HCT116 (cell line): ENCODE measurements at regions not wholly inside any gene's neighbourhood (a gene's known extent, or its start where the extent isn't known, plus 50 kb on each side); places are given as distances from the start of the nearest gene placed in this dataset.

ENCODE experiments used
- CEBPB ChIP-seq: IDR thresholded peaks from 2 replicates; pipeline ENCODE4 v1.6.1; 2012; ENCODE audit warnings: low read depth
- EZH2 ChIP-seq: fragments of 200-600 bp; sonication (generic); IDR thresholded peaks from 2 replicates; pipeline ENCODE4 v1.6.1; 2017; ENCODE audit warnings: antibody characterized with exemption, mixed run types
- EZH2phosphoT487 ChIP-seq: fragments of 200-600 bp; IDR thresholded peaks from 2 replicates; pipeline ENCODE4 v1.6.1; 2018; ENCODE audit warnings: antibody characterized with exemption, borderline replicate concordance
- JUND ChIP-seq: IDR thresholded peaks from 2 replicates; pipeline ENCODE4 v1.6.1; 2012
- POLR2A ChIP-seq: IDR thresholded peaks from 2 replicates; pipeline ENCODE4 v1.7.0; 2011; ENCODE audit warnings: borderline replicate concordance; ENCODE audit not compliant: insufficient read depth, insufficient read length; ENCODE audit errors: extremely low read depth
- POLR2AphosphoS5 ChIP-seq: IDR thresholded peaks from 2 replicates; pipeline ENCODE4 v1.6.1; 2011; ENCODE audit warnings: mild to moderate bottlenecking, low read depth, low read length, moderate library complexity
- RAD21 ChIP-seq: IDR thresholded peaks from 2 replicates; pipeline ENCODE4 v1.6.1; 2012; ENCODE audit warnings: low read depth, mild to moderate bottlenecking
- SIN3A ChIP-seq: IDR thresholded peaks from 2 replicates; pipeline ENCODE4 v1.6.1; 2012; ENCODE audit warnings: low read depth
- SP1 ChIP-seq: IDR thresholded peaks from 2 replicates; pipeline ENCODE4 v1.6.1; 2012; ENCODE audit warnings: low read depth
- TF ChIP-seq, protein P1 (sequence below), 3 experiments: fragments of 200-600 bp in 1 of 3; sonication (generic) in 1 of 3; IDR thresholded peaks in 2 of 3; conservative IDR thresholded peaks in 1 of 3; 2 replicates each; pipeline ENCODE4 v1.5.1; 2012 to 2017; ENCODE audit warnings: low read depth in 2 of 3, low read length in 2 of 3, antibody characterized with exemption in 1 of 3, borderline replicate concordance in 1 of 3, control low read depth in 1 of 3, mild to moderate bottlenecking in 1 of 3, mixed read lengths in 1 of 3, mixed run types in 1 of 3, moderate library complexity in 1 of 3; ENCODE audit not compliant: insufficient read depth in 1 of 3
- TF ChIP-seq, protein P2 (sequence below): IDR thresholded peaks from 2 replicates; pipeline ENCODE4 v1.6.1; 2012; ENCODE audit warnings: low read depth
- TF ChIP-seq, protein P3 (sequence below): IDR thresholded peaks from 2 replicates; pipeline ENCODE4 v1.6.1; 2011; ENCODE audit warnings: mild to moderate bottlenecking, low read length, moderate library complexity; ENCODE audit not compliant: insufficient replicate concordance; ENCODE audit errors: extremely low read depth
- TF ChIP-seq, protein P4 (sequence below): IDR thresholded peaks from 2 replicates; pipeline ENCODE4 v1.6.1; 2012
- TF ChIP-seq, protein P5 (sequence below): IDR thresholded peaks from 2 replicates; pipeline ENCODE4 v1.6.1; 2012

DNA sequence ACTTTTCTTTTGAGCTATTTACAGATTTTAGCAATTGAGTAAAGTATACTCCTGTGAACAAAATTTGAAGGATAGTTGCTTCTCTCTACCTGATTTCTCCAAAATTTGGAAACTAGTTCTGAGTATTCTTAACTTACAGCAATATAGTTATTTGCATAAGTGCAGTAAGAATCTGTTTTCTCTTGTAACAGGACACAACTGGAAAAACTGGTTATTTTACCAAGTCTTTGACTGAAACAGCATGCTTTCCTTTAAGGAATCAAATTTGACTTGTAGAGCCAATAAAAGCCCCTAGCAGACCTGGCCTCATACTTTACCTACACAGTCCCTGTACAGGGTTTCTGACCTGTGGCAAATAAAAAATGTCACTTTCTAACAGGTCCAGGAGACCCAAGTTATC, 301.9 kb upstream of the POU5F2 start:
- TF ChIP-seq RAD21 (no peak), CEBPB (no peak), SIN3A (no peak), POLR2A (no peak), POLR2AphosphoS5 (no peak), EZH2phosphoT487 (no peak), EZH2 (no peak), JUND (no peak), SP1 (no peak)
- TF ChIP-seq, protein P1, sequence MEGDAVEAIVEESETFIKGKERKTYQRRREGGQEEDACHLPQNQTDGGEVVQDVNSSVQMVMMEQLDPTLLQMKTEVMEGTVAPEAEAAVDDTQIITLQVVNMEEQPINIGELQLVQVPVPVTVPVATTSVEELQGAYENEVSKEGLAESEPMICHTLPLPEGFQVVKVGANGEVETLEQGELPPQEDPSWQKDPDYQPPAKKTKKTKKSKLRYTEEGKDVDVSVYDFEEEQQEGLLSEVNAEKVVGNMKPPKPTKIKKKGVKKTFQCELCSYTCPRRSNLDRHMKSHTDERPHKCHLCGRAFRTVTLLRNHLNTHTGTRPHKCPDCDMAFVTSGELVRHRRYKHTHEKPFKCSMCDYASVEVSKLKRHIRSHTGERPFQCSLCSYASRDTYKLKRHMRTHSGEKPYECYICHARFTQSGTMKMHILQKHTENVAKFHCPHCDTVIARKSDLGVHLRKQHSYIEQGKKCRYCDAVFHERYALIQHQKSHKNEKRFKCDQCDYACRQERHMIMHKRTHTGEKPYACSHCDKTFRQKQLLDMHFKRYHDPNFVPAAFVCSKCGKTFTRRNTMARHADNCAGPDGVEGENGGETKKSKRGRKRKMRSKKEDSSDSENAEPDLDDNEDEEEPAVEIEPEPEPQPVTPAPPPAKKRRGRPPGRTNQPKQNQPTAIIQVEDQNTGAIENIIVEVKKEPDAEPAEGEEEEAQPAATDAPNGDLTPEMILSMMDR (IDR thresholded peaks at IDR 0.05 in 2 of 3, conservative IDR thresholded peaks at IDR 0.05 in 1 of 3; ENCODE audit: borderline replicate concordance in 1 of 3, insufficient read depth in 1 of 3, low read depth in 2 of 3, low read length in 2 of 3), result no peak
- TF ChIP-seq, protein P2, sequence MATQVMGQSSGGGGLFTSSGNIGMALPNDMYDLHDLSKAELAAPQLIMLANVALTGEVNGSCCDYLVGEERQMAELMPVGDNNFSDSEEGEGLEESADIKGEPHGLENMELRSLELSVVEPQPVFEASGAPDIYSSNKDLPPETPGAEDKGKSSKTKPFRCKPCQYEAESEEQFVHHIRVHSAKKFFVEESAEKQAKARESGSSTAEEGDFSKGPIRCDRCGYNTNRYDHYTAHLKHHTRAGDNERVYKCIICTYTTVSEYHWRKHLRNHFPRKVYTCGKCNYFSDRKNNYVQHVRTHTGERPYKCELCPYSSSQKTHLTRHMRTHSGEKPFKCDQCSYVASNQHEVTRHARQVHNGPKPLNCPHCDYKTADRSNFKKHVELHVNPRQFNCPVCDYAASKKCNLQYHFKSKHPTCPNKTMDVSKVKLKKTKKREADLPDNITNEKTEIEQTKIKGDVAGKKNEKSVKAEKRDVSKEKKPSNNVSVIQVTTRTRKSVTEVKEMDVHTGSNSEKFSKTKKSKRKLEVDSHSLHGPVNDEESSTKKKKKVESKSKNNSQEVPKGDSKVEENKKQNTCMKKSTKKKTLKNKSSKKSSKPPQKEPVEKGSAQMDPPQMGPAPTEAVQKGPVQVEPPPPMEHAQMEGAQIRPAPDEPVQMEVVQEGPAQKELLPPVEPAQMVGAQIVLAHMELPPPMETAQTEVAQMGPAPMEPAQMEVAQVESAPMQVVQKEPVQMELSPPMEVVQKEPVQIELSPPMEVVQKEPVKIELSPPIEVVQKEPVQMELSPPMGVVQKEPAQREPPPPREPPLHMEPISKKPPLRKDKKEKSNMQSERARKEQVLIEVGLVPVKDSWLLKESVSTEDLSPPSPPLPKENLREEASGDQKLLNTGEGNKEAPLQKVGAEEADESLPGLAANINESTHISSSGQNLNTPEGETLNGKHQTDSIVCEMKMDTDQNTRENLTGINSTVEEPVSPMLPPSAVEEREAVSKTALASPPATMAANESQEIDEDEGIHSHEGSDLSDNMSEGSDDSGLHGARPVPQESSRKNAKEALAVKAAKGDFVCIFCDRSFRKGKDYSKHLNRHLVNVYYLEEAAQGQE, result no peak
- TF ChIP-seq, protein P3, sequence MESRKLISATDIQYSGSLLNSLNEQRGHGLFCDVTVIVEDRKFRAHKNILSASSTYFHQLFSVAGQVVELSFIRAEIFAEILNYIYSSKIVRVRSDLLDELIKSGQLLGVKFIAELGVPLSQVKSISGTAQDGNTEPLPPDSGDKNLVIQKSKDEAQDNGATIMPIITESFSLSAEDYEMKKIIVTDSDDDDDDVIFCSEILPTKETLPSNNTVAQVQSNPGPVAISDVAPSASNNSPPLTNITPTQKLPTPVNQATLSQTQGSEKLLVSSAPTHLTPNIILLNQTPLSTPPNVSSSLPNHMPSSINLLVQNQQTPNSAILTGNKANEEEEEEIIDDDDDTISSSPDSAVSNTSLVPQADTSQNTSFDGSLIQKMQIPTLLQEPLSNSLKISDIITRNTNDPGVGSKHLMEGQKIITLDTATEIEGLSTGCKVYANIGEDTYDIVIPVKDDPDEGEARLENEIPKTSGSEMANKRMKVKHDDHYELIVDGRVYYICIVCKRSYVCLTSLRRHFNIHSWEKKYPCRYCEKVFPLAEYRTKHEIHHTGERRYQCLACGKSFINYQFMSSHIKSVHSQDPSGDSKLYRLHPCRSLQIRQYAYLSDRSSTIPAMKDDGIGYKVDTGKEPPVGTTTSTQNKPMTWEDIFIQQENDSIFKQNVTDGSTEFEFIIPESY, result no peak
- TF ChIP-seq, protein P4, sequence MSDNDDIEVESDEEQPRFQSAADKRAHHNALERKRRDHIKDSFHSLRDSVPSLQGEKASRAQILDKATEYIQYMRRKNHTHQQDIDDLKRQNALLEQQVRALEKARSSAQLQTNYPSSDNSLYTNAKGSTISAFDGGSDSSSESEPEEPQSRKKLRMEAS, result no peak
- TF ChIP-seq, protein P5, sequence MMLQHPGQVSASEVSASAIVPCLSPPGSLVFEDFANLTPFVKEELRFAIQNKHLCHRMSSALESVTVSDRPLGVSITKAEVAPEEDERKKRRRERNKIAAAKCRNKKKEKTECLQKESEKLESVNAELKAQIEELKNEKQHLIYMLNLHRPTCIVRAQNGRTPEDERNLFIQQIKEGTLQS, result no peak
